IMR-90 (cell line): ENCODE measurements at regions not wholly inside any gene's neighbourhood (a gene's known extent, or its start where the extent isn't known, plus 50 kb on each side); places are given as distances from the start of the nearest gene placed in this dataset.

Experiments
- ATAC-seq: fragments of 200-7000 bp; cut with Tn5 transposase; 2 replicates; pipeline ENCODE4 v1.9.1; 2020; ENCODE audit warnings: low read depth, mild to moderate bottlenecking, moderate library complexity
- BruUV-seq: library from RNA; stranded (reverse); fragments of 400-500 nt; replicated peaks from 2 replicates; lab custom pipeline; 2021; lab: Mats Ljungman, UMichigan
- CTCF ChIA-PET: fragments of 300-600 bp; formaldehyde crosslinking; extraction: SDS; loops from one replicate; lab custom pipeline; 2021; ENCODE audit warnings: antibody characterized with exemption; lab: Yijun Ruan, JAX
- POLR2A ChIA-PET: fragments of 300-600 bp; sonication (Branson Sonifier 250); formaldehyde crosslinking; loops from one replicate; lab custom pipeline; 2022; ENCODE audit warnings: antibody characterized with exemption; ENCODE audit not compliant: unreplicated experiment; lab: Charles Lee
- DNase-seq: peaks from one replicate; pipeline ENCODE4 v3.0.0; 2013
- H2AFZ ChIP-seq: replicated peaks from 2 replicates; pipeline ENCODE3; 2013; ENCODE audit warnings: low read length, mild to moderate bottlenecking; ENCODE audit not compliant: poor library complexity
- H2AK5ac ChIP-seq: 2 replicates; pipeline ENCODE4 v1.6.1; 2013; ENCODE audit warnings: low read depth, low read length, inconsistent platforms
- H2AK9ac ChIP-seq: replicated peaks from 2 replicates; pipeline ENCODE3; 2013; ENCODE audit warnings: mild to moderate bottlenecking, low read depth, low read length, moderate library complexity; ENCODE audit not compliant: poor library complexity
- H2BK120ac ChIP-seq: 2 replicates; pipeline ENCODE4 v1.6.1; 2013; ENCODE audit warnings: low read depth, low read length, inconsistent platforms
- H2BK15ac ChIP-seq: 3 replicates; pipeline ENCODE4 v1.6.1; 2013; ENCODE audit warnings: low read depth, low read length, inconsistent platforms
- H2BK20ac ChIP-seq: 2 replicates; pipeline ENCODE4 v1.6.1; 2013; ENCODE audit warnings: low read depth, mild to moderate bottlenecking, inconsistent platforms, low read length, moderate library complexity
- H2BK5ac ChIP-seq: 2 replicates; pipeline ENCODE4 v1.6.1; 2013; ENCODE audit warnings: mild to moderate bottlenecking, low read depth, low read length, inconsistent platforms; ENCODE audit not compliant: poor library complexity, severe bottlenecking
- H3K14ac ChIP-seq: replicated peaks from 2 replicates; pipeline ENCODE4 v1.6.1; 2013; ENCODE audit warnings: low read depth, low read length, inconsistent platforms
- H3K18ac ChIP-seq: 2 replicates; pipeline ENCODE4 v1.6.1; 2013; ENCODE audit warnings: low read depth, low read length, control low read depth
- H3K23ac ChIP-seq: 2 replicates; pipeline ENCODE4 v1.6.1; 2013; ENCODE audit warnings: low read depth, low read length, inconsistent platforms
- H3K27ac ChIP-seq: 2 replicates; pipeline ENCODE4 v1.5.1; 2013; ENCODE audit warnings: mild to moderate bottlenecking, control low read depth, low read length; ENCODE audit not compliant: insufficient read depth
- H3K27me3 ChIP-seq: 2 replicates; pipeline ENCODE4 v1.6.1; 2013; ENCODE audit warnings: low read length; ENCODE audit not compliant: control insufficient read depth, insufficient read depth
- H3K36me3 ChIP-seq: 2 replicates; pipeline ENCODE4 v1.6.1; 2013; ENCODE audit warnings: low read length, mixed read lengths; ENCODE audit not compliant: control insufficient read depth, insufficient read depth
- H3K4ac ChIP-seq: 2 replicates; pipeline ENCODE4 v1.6.1; 2013; ENCODE audit warnings: low read depth, low read length, inconsistent platforms
- H3K4me1 ChIP-seq: 2 replicates; pipeline ENCODE4 v1.6.1; 2013; ENCODE audit warnings: low read length, mixed read lengths; ENCODE audit not compliant: control insufficient read depth, insufficient read depth
- H3K4me2 ChIP-seq: 2 replicates; pipeline ENCODE4 v1.6.1; 2013; ENCODE audit warnings: low read depth, mild to moderate bottlenecking, control low read depth, low read length, moderate library complexity
- H3K4me3 ChIP-seq: 2 replicates; pipeline ENCODE4 v1.5.1; 2013; ENCODE audit warnings: low read depth, mild to moderate bottlenecking, control low read depth, low read length, moderate library complexity; ENCODE audit not compliant: insufficient read depth
- H3K56ac ChIP-seq: 2 replicates; pipeline ENCODE4 v1.6.1; 2013; ENCODE audit warnings: low read length, inconsistent platforms; ENCODE audit not compliant: insufficient read depth; ENCODE audit errors: extremely low read depth
- H3K79me1 ChIP-seq, 2 experiments: 2 replicates each; pipeline ENCODE4 v1.6.1; 2013; ENCODE audit warnings: low read length in 2 of 2, inconsistent platforms in 1 of 2, low read depth in 1 of 2
- H3K9ac ChIP-seq: 2 replicates; pipeline ENCODE4 v1.6.1; 2013; ENCODE audit warnings: low read depth, low read length, control low read depth
- H3K9me1 ChIP-seq: 2 replicates; pipeline ENCODE4 v1.6.1; 2013; ENCODE audit warnings: low read length, inconsistent platforms; ENCODE audit not compliant: insufficient read depth
- H3K9me3 ChIP-seq: 2 replicates; pipeline ENCODE4 v1.6.1; 2013; ENCODE audit warnings: low read length; ENCODE audit not compliant: control insufficient read depth, insufficient read depth
- H4K20me1 ChIP-seq: 2 replicates; pipeline ENCODE4 v1.6.1; 2013; ENCODE audit warnings: low read length, inconsistent platforms; ENCODE audit not compliant: insufficient read depth
- H4K5ac ChIP-seq: 2 replicates; pipeline ENCODE4 v1.6.1; 2013; ENCODE audit warnings: mild to moderate bottlenecking, low read depth, low read length, control low read depth
- H4K8ac ChIP-seq, 2 experiments: 2 replicates each; pipeline ENCODE4 v1.6.1; 2013; ENCODE audit warnings: low read depth in 2 of 2, low read length in 2 of 2, control low read depth in 1 of 2, inconsistent platforms in 1 of 2
- H4K91ac ChIP-seq: 2 replicates; pipeline ENCODE4 v1.6.1; 2013; ENCODE audit warnings: low read depth, low read length, inconsistent platforms; ENCODE audit not compliant: insufficient read depth
- BHLHE40 ChIP-seq: fragments of 150-350 bp; IDR thresholded peaks from 2 replicates; pipeline ENCODE4 v1.6.1; 2016; ENCODE audit warnings: mild to moderate bottlenecking, low read depth, low read length
- CEBPB ChIP-seq: IDR thresholded peaks from 2 replicates; pipeline ENCODE4 v1.6.1; 2012; ENCODE audit warnings: low read depth, low read length, improper control_type of control experiment
- CHD1 ChIP-seq: IDR thresholded peaks from 2 replicates; pipeline ENCODE4 v1.6.1; 2012; ENCODE audit warnings: low read depth, low read length, improper control_type of control experiment
- FOS ChIP-seq: fragments of 150-350 bp; IDR thresholded peaks from 2 replicates; pipeline ENCODE4 v1.6.1; 2016; ENCODE audit warnings: low read depth, low read length
- MAFK ChIP-seq: IDR thresholded peaks from 2 replicates; pipeline ENCODE4 v1.6.1; 2012; ENCODE audit warnings: low read depth, low read length, improper control_type of control experiment
- MAZ ChIP-seq: IDR thresholded peaks from 2 replicates; pipeline ENCODE4 v1.6.1; 2012; ENCODE audit warnings: low read depth, mild to moderate bottlenecking, low read length, improper control_type of control experiment, moderate library complexity, borderline replicate concordance
- MXI1 ChIP-seq: IDR thresholded peaks from 2 replicates; pipeline ENCODE4 v1.6.1; 2012; ENCODE audit warnings: low read depth, mild to moderate bottlenecking, low read length, moderate library complexity, borderline replicate concordance
- NFE2L2 ChIP-seq: fragments of 150-350 bp; IDR thresholded peaks from 2 replicates; pipeline ENCODE4 v1.6.1; 2016; ENCODE audit warnings: low read depth, mild to moderate bottlenecking, low read length
- POLR2A ChIP-seq: IDR thresholded peaks from 2 replicates; pipeline ENCODE4 v1.6.1; 2012; ENCODE audit warnings: mild to moderate bottlenecking, low read depth, low read length
- RAD21 ChIP-seq: IDR thresholded peaks from 2 replicates; pipeline ENCODE4 v1.6.1; 2012; ENCODE audit warnings: low read length, improper control_type of control experiment
- RCOR1 ChIP-seq: IDR thresholded peaks from 2 replicates; pipeline ENCODE4 v1.6.1; 2012; ENCODE audit warnings: mild to moderate bottlenecking, low read length, improper control_type of control experiment; ENCODE audit not compliant: insufficient replicate concordance
- RFX5 ChIP-seq: IDR thresholded peaks from 2 replicates; pipeline ENCODE4 v1.8.0; 2012; ENCODE audit warnings: low read depth, mild to moderate bottlenecking, low read length, moderate library complexity
- SMC3 ChIP-seq: fragments of 150-350 bp; IDR thresholded peaks from 2 replicates; pipeline ENCODE4 v1.6.1; 2016; ENCODE audit warnings: low read depth, mild to moderate bottlenecking, antibody characterized with exemption, low read length, moderate library complexity
- USF2 ChIP-seq: fragments of 150-350 bp; IDR thresholded peaks from 2 replicates; pipeline ENCODE4 v1.6.1; 2017; ENCODE audit warnings: mild to moderate bottlenecking, antibody characterized with exemption, low read length, low read depth
- WGBS, 2 experiments: methylation state at CpG; one replicate each; pipeline versions ENCODE4 v1.1.5 to v1.1.7; 2013; ENCODE audit warnings: missing lambda C conversion rate in 2 of 2; ENCODE audit not compliant: insufficient read length in 1 of 2; ENCODE audit errors: extremely low coverage in 2 of 2; 5-methylcytosine and 5-hydroxymethylcytosine counted together
- dilution Hi-C: fragments of 300-500 bp; cut with HindIII; formaldehyde crosslinking; loops from one replicate; pipeline ENCODE4 v1.14.3; 2018; ENCODE audit warnings: low sequenced_read_pairs; ENCODE audit not compliant: unreplicated experiment
- in situ Hi-C: fragments of 300-500 bp; cut with MboI; formaldehyde crosslinking; loops from 3 replicates; pipeline ENCODE4 v1.14.3; 2019; ENCODE audit warnings: low sequenced_read_pairs, inconsistent platforms, mixed read lengths
- intact Hi-C: fragments of 100-400 bp; cut with micrococcal nuclease; formaldehyde crosslinking; loops from 2 replicates; pipeline ENCODE4 v1.10.0; 2022
- TF ChIP-seq, protein P1 (sequence below): conservative IDR thresholded peaks from 2 replicates; pipeline ENCODE4 v1.5.1; 2012; ENCODE audit warnings: mild to moderate bottlenecking, low read depth, low read length, improper control_type of control experiment
- TF ChIP-seq, protein P2 (sequence below): fragments of 150-350 bp; IDR thresholded peaks from 2 replicates; pipeline ENCODE4 v1.6.1; 2016; ENCODE audit warnings: low read depth, mild to moderate bottlenecking, low read length, moderate library complexity, borderline replicate concordance

- H2BK5ac ChIP-seq, result no peak overlapping the region
- CTCF ChIA-PET, result no interaction called here
- no peak overlapping the region for H3K4ac ChIP-seq
- no peak overlapping the region for H3K9ac ChIP-seq
- H2AFZ ChIP-seq, result no peak overlapping the region
- H3K27me3 ChIP-seq, result peaks cover 3% of the 10 kb centered on the region
- H4K8ac ChIP-seq, result no peak overlapping the region
- H3K23ac ChIP-seq, result no peak overlapping the region
- H3K27ac ChIP-seq, result no peak overlapping the region
- TF ChIP-seq, protein P1, sequence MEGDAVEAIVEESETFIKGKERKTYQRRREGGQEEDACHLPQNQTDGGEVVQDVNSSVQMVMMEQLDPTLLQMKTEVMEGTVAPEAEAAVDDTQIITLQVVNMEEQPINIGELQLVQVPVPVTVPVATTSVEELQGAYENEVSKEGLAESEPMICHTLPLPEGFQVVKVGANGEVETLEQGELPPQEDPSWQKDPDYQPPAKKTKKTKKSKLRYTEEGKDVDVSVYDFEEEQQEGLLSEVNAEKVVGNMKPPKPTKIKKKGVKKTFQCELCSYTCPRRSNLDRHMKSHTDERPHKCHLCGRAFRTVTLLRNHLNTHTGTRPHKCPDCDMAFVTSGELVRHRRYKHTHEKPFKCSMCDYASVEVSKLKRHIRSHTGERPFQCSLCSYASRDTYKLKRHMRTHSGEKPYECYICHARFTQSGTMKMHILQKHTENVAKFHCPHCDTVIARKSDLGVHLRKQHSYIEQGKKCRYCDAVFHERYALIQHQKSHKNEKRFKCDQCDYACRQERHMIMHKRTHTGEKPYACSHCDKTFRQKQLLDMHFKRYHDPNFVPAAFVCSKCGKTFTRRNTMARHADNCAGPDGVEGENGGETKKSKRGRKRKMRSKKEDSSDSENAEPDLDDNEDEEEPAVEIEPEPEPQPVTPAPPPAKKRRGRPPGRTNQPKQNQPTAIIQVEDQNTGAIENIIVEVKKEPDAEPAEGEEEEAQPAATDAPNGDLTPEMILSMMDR, result no peak
- TF ChIP-seq RCOR1 (no peak), SMC3 (no peak), CEBPB (no peak), RAD21 (no peak), FOS (no peak), MXI1 (no peak), POLR2A (no peak), RFX5 (no peak), BHLHE40 (no peak), USF2 (no peak), MAZ (no peak), CHD1 (no peak), NFE2L2 (no peak), MAFK (no peak)
- TF ChIP-seq, protein P2, sequence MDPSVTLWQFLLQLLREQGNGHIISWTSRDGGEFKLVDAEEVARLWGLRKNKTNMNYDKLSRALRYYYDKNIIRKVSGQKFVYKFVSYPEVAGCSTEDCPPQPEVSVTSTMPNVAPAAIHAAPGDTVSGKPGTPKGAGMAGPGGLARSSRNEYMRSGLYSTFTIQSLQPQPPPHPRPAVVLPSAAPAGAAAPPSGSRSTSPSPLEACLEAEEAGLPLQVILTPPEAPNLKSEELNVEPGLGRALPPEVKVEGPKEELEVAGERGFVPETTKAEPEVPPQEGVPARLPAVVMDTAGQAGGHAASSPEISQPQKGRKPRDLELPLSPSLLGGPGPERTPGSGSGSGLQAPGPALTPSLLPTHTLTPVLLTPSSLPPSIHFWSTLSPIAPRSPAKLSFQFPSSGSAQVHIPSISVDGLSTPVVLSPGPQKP, result no peak
- H3K79me1 ChIP-seq, result no peaks in the 10 kb centered on the region
- POLR2A ChIA-PET, result no interaction called here
- DNase-seq (no peak), ATAC-seq (no peak)
- no peak overlapping the region for H3K18ac ChIP-seq
- no peaks in the 10 kb centered on the region for H4K20me1 ChIP-seq
- H4K5ac ChIP-seq, result no peak overlapping the region
- H2BK20ac ChIP-seq, result no peak overlapping the region
- H3K4me3 ChIP-seq, result no peak overlapping the region
- no peaks in the 10 kb centered on the region for H3K9me3 ChIP-seq
- H2BK15ac ChIP-seq, result no peak overlapping the region
- H2BK120ac ChIP-seq, result no peak overlapping the region
- no peak overlapping the region for H2AK5ac ChIP-seq
- intact Hi-C loops, result no loop called here
- no TSS peak for BruUV-seq
- dilution Hi-C loops, result no loop called here
- H2AK9ac ChIP-seq, result no peak overlapping the region
- H3K9me1 ChIP-seq, result no peaks in the 10 kb centered on the region
- H3K56ac ChIP-seq, result no peak overlapping the region
- H3K4me1 ChIP-seq, result no peaks in the 10 kb centered on the region
- no CpG with 5 or more reads among the region's 3 CpGs for WGBS, 2 experiments
- H4K91ac ChIP-seq, result no peak overlapping the region
- no peak overlapping the region for H3K14ac ChIP-seq
- no peak overlapping the region for H3K4me2 ChIP-seq
- in situ Hi-C loops, result no loop called here
- H3K36me3 ChIP-seq, result no peaks in the 10 kb centered on the region
These were observed 160.9 kb downstream of the RTL9 start for GRCh38 chrX:110519501-110519900.
